HCT116 (cell line): ENCODE measurements at regions not wholly inside any gene's neighbourhood (a gene's known extent, or its start where the extent isn't known, plus 50 kb on each side); places are given as distances from the start of the nearest gene placed in this dataset.

ENCODE experiments used
- ATAC-seq: fragments of 200-7000 bp; cut with Tn5 transposase; 2 replicates; pipeline ENCODE4 v1.9.1; 2020; ENCODE audit warnings: mild to moderate bottlenecking, moderate library complexity
- BruUV-seq: library from RNA; stranded (reverse); fragments of 400-500 nt; replicated peaks from 2 replicates; lab custom pipeline; 2021; lab: Mats Ljungman, UMichigan
- CTCF ChIA-PET: fragments of 300-600 bp; sonication (Branson Sonifier 250); formaldehyde crosslinking; loops from one replicate; lab custom pipeline; 2021; ENCODE audit warnings: antibody characterized with exemption; lab: Charles Lee
- POLR2A ChIA-PET: fragments of 300-600, 350-600 bp; sonication (Branson Sonifier 250); formaldehyde crosslinking; loops from one replicate; lab custom pipeline; 2021; ENCODE audit warnings: antibody characterized with exemption; lab: Charles Lee
- RAD21 ChIA-PET, 2 experiments: fragments of 300-600 bp; sonication (Branson Sonifier 250); formaldehyde crosslinking; loops; one replicate each; lab custom pipeline; 2023; ENCODE audit warnings: low total read pairs in 2 of 2; ENCODE audit not compliant: uncharacterized antibody in 2 of 2, unreplicated experiment in 2 of 2, low non-redundant PET in 1 of 2; lab: Charles Lee
- DNase-seq: peaks from one replicate; pipeline ENCODE4 v3.0.0-alpha.2; 2010; ENCODE audit warnings: low read depth, low spot score
- H2AFZ ChIP-seq: fragments of 200-600 bp; shearing (Covaris generic), sonication (generic); 2 replicates; pipeline ENCODE4 v1.6.1; 2017; ENCODE audit warnings: low read depth, mixed run types, mixed read lengths, antibody characterized with exemption, low read length; ENCODE audit not compliant: poor library complexity, severe bottlenecking
- H3K27ac ChIP-seq: 2 replicates; pipeline ENCODE4 v1.5.1; 2012; ENCODE audit warnings: low read depth, low read length
- H3K27me3 ChIP-seq: fragments of 200-600 bp; sonication (generic); 2 replicates; pipeline ENCODE4 v1.6.1; 2016; ENCODE audit warnings: mixed run types, low read length, mixed read lengths; ENCODE audit not compliant: insufficient read depth
- H3K36me3 ChIP-seq, 2 experiments: fragments of 200-500 bp in 1 of 2; fragments of 200-600 bp in 1 of 2; sonication (Bioruptor generic) in 1 of 2; sonication (generic) in 1 of 2; 2 replicates each; pipeline versions ENCODE4 v1.5.1 to v1.6.1; 2014 to 2016; ENCODE audit warnings: low read length in 2 of 2, inconsistent platforms in 1 of 2, mixed read lengths in 1 of 2, mixed run types in 1 of 2; ENCODE audit not compliant: insufficient read depth in 2 of 2, control insufficient read depth in 1 of 2
- H3K4me1 ChIP-seq, 2 experiments: fragments of 200-600 bp in 1 of 2; sonication (generic) in 1 of 2; 2 replicates each; pipeline versions ENCODE4 v1.5.1 to v1.6.1; 2012 to 2017; ENCODE audit warnings: low read length in 2 of 2, inconsistent platforms in 1 of 2, mild to moderate bottlenecking in 1 of 2, mixed read lengths in 1 of 2, mixed run types in 1 of 2, moderate library complexity in 1 of 2; ENCODE audit not compliant: insufficient read depth in 2 of 2, control insufficient read depth in 1 of 2
- H3K4me2 ChIP-seq: fragments of 200-600 bp; sonication (generic); 2 replicates; pipeline ENCODE4 v1.6.1; 2017; ENCODE audit warnings: mixed run types, low read length, mixed read lengths
- H3K4me3 ChIP-seq, 2 experiments: fragments of 200-600 bp in 1 of 2; sonication (generic) in 1 of 2; replicated peaks in 1 of 2; 2 replicates each; pipeline ENCODE4 v1.5.1; 2011 to 2016; ENCODE audit warnings: low read length in 2 of 2, control low read depth in 1 of 2, low read depth in 1 of 2, mild to moderate bottlenecking in 1 of 2, mixed read lengths in 1 of 2, mixed run types in 1 of 2
- H3K79me2 ChIP-seq: fragments of 200-600 bp; sonication (generic); 2 replicates; pipeline ENCODE4 v1.6.1; 2017; ENCODE audit warnings: mild to moderate bottlenecking, mixed run types, low read length, moderate library complexity, mixed read lengths; ENCODE audit not compliant: insufficient read depth
- H3K9ac ChIP-seq: fragments of 200-600 bp; sonication (generic); 2 replicates; pipeline ENCODE4 v1.6.1; 2016; ENCODE audit warnings: low read length, mixed read lengths
- H3K9me2 ChIP-seq: fragments of 200-600 bp; sonication (generic), shearing (Covaris generic); 2 replicates; pipeline ENCODE4 v1.6.1; 2017; ENCODE audit warnings: mixed run types, mild to moderate bottlenecking, moderate library complexity; ENCODE audit not compliant: insufficient read depth
- H3K9me3 ChIP-seq, 2 experiments: fragments of 200-500 bp in 1 of 2; fragments of 200-600 bp in 1 of 2; sonication (Bioruptor generic) in 1 of 2; sonication (generic) in 1 of 2; 2 replicates each; pipeline ENCODE4 v1.6.1; 2014 to 2017; ENCODE audit warnings: low read length in 2 of 2, mixed read lengths in 2 of 2, inconsistent platforms in 1 of 2, low read depth in 1 of 2, mild to moderate bottlenecking in 1 of 2, mixed run types in 1 of 2, moderate library complexity in 1 of 2; ENCODE audit not compliant: control insufficient read depth in 1 of 2, insufficient read depth in 1 of 2
- H4K20me1 ChIP-seq: fragments of 200-600 bp; sonication (generic), shearing (Covaris generic); 2 replicates; pipeline ENCODE4 v1.6.1; 2017; ENCODE audit warnings: mixed run types, mild to moderate bottlenecking, moderate library complexity; ENCODE audit not compliant: insufficient read depth
- ATF3 ChIP-seq: IDR thresholded peaks from 2 replicates; pipeline ENCODE4 v1.6.1; 2012
- CBX3 ChIP-seq: IDR thresholded peaks from 2 replicates; pipeline ENCODE4 v1.6.1; 2012; ENCODE audit warnings: low read depth
- CEBPB ChIP-seq: IDR thresholded peaks from 2 replicates; pipeline ENCODE4 v1.6.1; 2012; ENCODE audit warnings: low read depth
- CTCF ChIP-seq, 3 experiments: fragments of 200-600 bp in 1 of 3; sonication (generic) in 1 of 3; IDR thresholded peaks in 2 of 3; conservative IDR thresholded peaks in 1 of 3; 2 replicates each; pipeline ENCODE4 v1.5.1; 2012 to 2017; ENCODE audit warnings: low read depth in 2 of 3, low read length in 2 of 3, antibody characterized with exemption in 1 of 3, borderline replicate concordance in 1 of 3, control low read depth in 1 of 3, mild to moderate bottlenecking in 1 of 3, mixed read lengths in 1 of 3, mixed run types in 1 of 3, moderate library complexity in 1 of 3; ENCODE audit not compliant: insufficient read depth in 1 of 3
- EGR1 ChIP-seq: IDR thresholded peaks from 2 replicates; pipeline ENCODE4 v1.6.1; 2012; ENCODE audit warnings: low read depth
- ELF1 ChIP-seq: IDR thresholded peaks from 2 replicates; pipeline ENCODE4 v1.6.1; 2012; ENCODE audit warnings: low read depth, borderline replicate concordance
- FOSL1 ChIP-seq: IDR thresholded peaks from 2 replicates; pipeline ENCODE4 v1.6.1; 2012; ENCODE audit warnings: low read depth
- MAX ChIP-seq: IDR thresholded peaks from 2 replicates; pipeline ENCODE4 v1.6.1; 2012
- POLR2A ChIP-seq: IDR thresholded peaks from 2 replicates; pipeline ENCODE4 v1.7.0; 2011; ENCODE audit warnings: borderline replicate concordance; ENCODE audit not compliant: insufficient read depth, insufficient read length; ENCODE audit errors: extremely low read depth
- POLR2AphosphoS5 ChIP-seq: IDR thresholded peaks from 2 replicates; pipeline ENCODE4 v1.6.1; 2011; ENCODE audit warnings: mild to moderate bottlenecking, low read depth, low read length, moderate library complexity
- SIN3A ChIP-seq: IDR thresholded peaks from 2 replicates; pipeline ENCODE4 v1.6.1; 2012; ENCODE audit warnings: low read depth
- SP1 ChIP-seq: IDR thresholded peaks from 2 replicates; pipeline ENCODE4 v1.6.1; 2012; ENCODE audit warnings: low read depth
- SRF ChIP-seq: IDR thresholded peaks from 2 replicates; pipeline ENCODE4 v1.6.1; 2012; ENCODE audit warnings: low read depth
- TCF7L2 ChIP-seq: IDR thresholded peaks from 2 replicates; pipeline ENCODE4 v1.7.0; 2011; ENCODE audit warnings: borderline replicate concordance, inconsistent platforms; ENCODE audit not compliant: insufficient read depth, insufficient read length; ENCODE audit errors: extremely low read depth
- YY1 ChIP-seq: IDR thresholded peaks from 2 replicates; pipeline ENCODE4 v1.6.1; 2011; ENCODE audit warnings: low read length, low read depth, moderate library complexity, mild to moderate bottlenecking; ENCODE audit not compliant: insufficient replicate concordance; ENCODE audit errors: extremely low read depth
- ZFX ChIP-seq: fragments of 450-650 bp; IDR thresholded peaks from 2 replicates; pipeline ENCODE4 v1.6.1; 2017
- ZNF274 ChIP-seq: fragments of 200-500 bp; sonication (Bioruptor generic); IDR thresholded peaks from 2 replicates; pipeline ENCODE4 v1.6.1; 2014; ENCODE audit warnings: mild to moderate bottlenecking, low read depth, low read length, inconsistent platforms
- intact Hi-C: fragments of 100-400 bp; cut with micrococcal nuclease; formaldehyde crosslinking; loops from 2 replicates; pipeline ENCODE4 v1.10.0; 2022

GRCh38 chr5:38642189-38642911 lies 85.9 kb upstream of the LIFR start:
- TF ChIP-seq ELF1 (no peak), POLR2A (no peak), CTCF (IDR thresholded peaks at IDR 0.05 in 2 of 3, conservative IDR thresholded peaks at IDR 0.05 in 1 of 3; ENCODE audit: borderline replicate concordance in 1 of 3, insufficient read depth in 1 of 3, low read depth in 2 of 3, low read length in 2 of 3) (no peak), SP1 (no peak)
- Histone ChIP-seq H3K36me3 (no peaks in the 10 kb centered on the region), H3K9ac (no peak overlapping the region), H3K9me2 (no peaks in the 10 kb centered on the region), H3K4me1 (peaks cover 0 to 8% of the 10 kb centered on the region in 2 experiments; a peak in 2 of 4 replicates), H3K27ac (no peak overlapping the region), H4K20me1 (no peaks in the 10 kb centered on the region), H3K9me3 (no peaks in the 10 kb centered on the region), H2AFZ (no peak overlapping the region), H3K4me2 (no peak overlapping the region), H3K4me3 (no peak overlapping the region), H3K79me2 (no peaks in the 10 kb centered on the region), H3K27me3 (no peaks in the 10 kb centered on the region)
- POLR2A ChIA-PET: no interaction called here
- no TSS peak for BruUV-seq
- RAD21 ChIA-PET: no interaction called here
- DNase-seq: no peak
- no peak for ATAC-seq
- CTCF ChIA-PET: no interaction called here
- intact Hi-C loops: no loop called here

- POLR2A ChIA-PET: no interaction called here
- Histone ChIP-seq H3K9me3 (no peaks in the 10 kb centered on the region), H3K9ac (no peak overlapping the region), H3K79me2 (no peaks in the 10 kb centered on the region), H3K9me2 (no peaks in the 10 kb centered on the region), H2AFZ (no peak overlapping the region), H4K20me1 (no peaks in the 10 kb centered on the region), H3K4me1 (peaks cover 0 to 10% of the 10 kb centered on the region in 2 experiments; a peak in 1 of 4 replicates), H3K36me3 (no peaks in the 10 kb centered on the region), H3K27ac (no peak overlapping the region), H3K4me2 (no peak overlapping the region), H3K27me3 (no peaks in the 10 kb centered on the region), H3K4me3 (no peak overlapping the region)
- no TSS peak for BruUV-seq
- intact Hi-C loops: no loop called here
- CTCF ChIA-PET: no interaction called here
- DNase-seq (no peak), ATAC-seq (no peak)
- RAD21 ChIA-PET: no interaction called here
- TF ChIP-seq POLR2AphosphoS5 (no peak), ATF3 (no peak), ZFX (no peak), SIN3A (no peak), SRF (no peak), TCF7L2 (no peak), CBX3 (no peak), EGR1 (no peak), FOSL1 (no peak), YY1 (no peak), ZNF274 (no peak), CEBPB (no peak), ELF1 (no peak), MAX (no peak), CTCF (IDR thresholded peaks at IDR 0.05 in 2 of 3, conservative IDR thresholded peaks at IDR 0.05 in 1 of 3; ENCODE audit: borderline replicate concordance in 1 of 3, insufficient read depth in 1 of 3, low read depth in 2 of 3, low read length in 2 of 3) (no peak)
Measured at GRCh38 chr5:38643616-38644015, 87.2 kb upstream of the LIFR start.
